HCT116 (cell line): ENCODE measurements at regions not wholly inside any gene's neighbourhood (a gene's known extent, or its start where the extent isn't known, plus 50 kb on each side); places are given as distances from the start of the nearest gene placed in this dataset.
"Not testable (repeated sequence)": the region's sequence is repeated elsewhere in the genome, so short reads cannot be mapped to it uniquely, and the experiment has no call there.

ENCODE experiments used
- ATAC-seq: fragments of 200-7000 bp; cut with Tn5 transposase; 2 replicates; pipeline ENCODE4 v1.9.1; 2020; ENCODE audit warnings: mild to moderate bottlenecking, moderate library complexity
- BruUV-seq: library from RNA; stranded (reverse); fragments of 400-500 nt; replicated peaks from 2 replicates; lab custom pipeline; 2021; lab: Mats Ljungman, UMichigan
- CTCF ChIA-PET: fragments of 300-600 bp; sonication (Branson Sonifier 250); formaldehyde crosslinking; loops from one replicate; lab custom pipeline; 2021; ENCODE audit warnings: antibody characterized with exemption; lab: Charles Lee
- POLR2A ChIA-PET: fragments of 300-600, 350-600 bp; sonication (Branson Sonifier 250); formaldehyde crosslinking; loops from one replicate; lab custom pipeline; 2021; ENCODE audit warnings: antibody characterized with exemption; lab: Charles Lee
- RAD21 ChIA-PET, 2 experiments: fragments of 300-600 bp; sonication (Branson Sonifier 250); formaldehyde crosslinking; loops; one replicate each; lab custom pipeline; 2023; ENCODE audit warnings: low total read pairs in 2 of 2; ENCODE audit not compliant: uncharacterized antibody in 2 of 2, unreplicated experiment in 2 of 2, low non-redundant PET in 1 of 2; lab: Charles Lee
- DNase-seq: peaks from one replicate; pipeline ENCODE4 v3.0.0-alpha.2; 2010; ENCODE audit warnings: low read depth, low spot score
- H2AFZ ChIP-seq: fragments of 200-600 bp; shearing (Covaris generic), sonication (generic); 2 replicates; pipeline ENCODE4 v1.6.1; 2017; ENCODE audit warnings: low read depth, mixed run types, mixed read lengths, antibody characterized with exemption, low read length; ENCODE audit not compliant: poor library complexity, severe bottlenecking
- H3K27ac ChIP-seq: 2 replicates; pipeline ENCODE4 v1.5.1; 2012; ENCODE audit warnings: low read depth, low read length
- H3K27me3 ChIP-seq: fragments of 200-600 bp; sonication (generic); 2 replicates; pipeline ENCODE4 v1.6.1; 2016; ENCODE audit warnings: mixed run types, low read length, mixed read lengths; ENCODE audit not compliant: insufficient read depth
- H3K36me3 ChIP-seq, 2 experiments: fragments of 200-500 bp in 1 of 2; fragments of 200-600 bp in 1 of 2; sonication (Bioruptor generic) in 1 of 2; sonication (generic) in 1 of 2; 2 replicates each; pipeline versions ENCODE4 v1.5.1 to v1.6.1; 2014 to 2016; ENCODE audit warnings: low read length in 2 of 2, inconsistent platforms in 1 of 2, mixed read lengths in 1 of 2, mixed run types in 1 of 2; ENCODE audit not compliant: insufficient read depth in 2 of 2, control insufficient read depth in 1 of 2
- H3K4me1 ChIP-seq, 2 experiments: fragments of 200-600 bp in 1 of 2; sonication (generic) in 1 of 2; 2 replicates each; pipeline versions ENCODE4 v1.5.1 to v1.6.1; 2012 to 2017; ENCODE audit warnings: low read length in 2 of 2, inconsistent platforms in 1 of 2, mild to moderate bottlenecking in 1 of 2, mixed read lengths in 1 of 2, mixed run types in 1 of 2, moderate library complexity in 1 of 2; ENCODE audit not compliant: insufficient read depth in 2 of 2, control insufficient read depth in 1 of 2
- H3K4me2 ChIP-seq: fragments of 200-600 bp; sonication (generic); 2 replicates; pipeline ENCODE4 v1.6.1; 2017; ENCODE audit warnings: mixed run types, low read length, mixed read lengths
- H3K4me3 ChIP-seq, 2 experiments: fragments of 200-600 bp in 1 of 2; sonication (generic) in 1 of 2; replicated peaks in 1 of 2; 2 replicates each; pipeline ENCODE4 v1.5.1; 2011 to 2016; ENCODE audit warnings: low read length in 2 of 2, control low read depth in 1 of 2, low read depth in 1 of 2, mild to moderate bottlenecking in 1 of 2, mixed read lengths in 1 of 2, mixed run types in 1 of 2
- H3K79me2 ChIP-seq: fragments of 200-600 bp; sonication (generic); 2 replicates; pipeline ENCODE4 v1.6.1; 2017; ENCODE audit warnings: mild to moderate bottlenecking, mixed run types, low read length, moderate library complexity, mixed read lengths; ENCODE audit not compliant: insufficient read depth
- H3K9ac ChIP-seq: fragments of 200-600 bp; sonication (generic); 2 replicates; pipeline ENCODE4 v1.6.1; 2016; ENCODE audit warnings: low read length, mixed read lengths
- H3K9me2 ChIP-seq: fragments of 200-600 bp; sonication (generic), shearing (Covaris generic); 2 replicates; pipeline ENCODE4 v1.6.1; 2017; ENCODE audit warnings: mixed run types, mild to moderate bottlenecking, moderate library complexity; ENCODE audit not compliant: insufficient read depth
- H3K9me3 ChIP-seq, 2 experiments: fragments of 200-500 bp in 1 of 2; fragments of 200-600 bp in 1 of 2; sonication (Bioruptor generic) in 1 of 2; sonication (generic) in 1 of 2; 2 replicates each; pipeline ENCODE4 v1.6.1; 2014 to 2017; ENCODE audit warnings: low read length in 2 of 2, mixed read lengths in 2 of 2, inconsistent platforms in 1 of 2, low read depth in 1 of 2, mild to moderate bottlenecking in 1 of 2, mixed run types in 1 of 2, moderate library complexity in 1 of 2; ENCODE audit not compliant: control insufficient read depth in 1 of 2, insufficient read depth in 1 of 2
- H4K20me1 ChIP-seq: fragments of 200-600 bp; sonication (generic), shearing (Covaris generic); 2 replicates; pipeline ENCODE4 v1.6.1; 2017; ENCODE audit warnings: mixed run types, mild to moderate bottlenecking, moderate library complexity; ENCODE audit not compliant: insufficient read depth
- ATF3 ChIP-seq: IDR thresholded peaks from 2 replicates; pipeline ENCODE4 v1.6.1; 2012
- CEBPB ChIP-seq: IDR thresholded peaks from 2 replicates; pipeline ENCODE4 v1.6.1; 2012; ENCODE audit warnings: low read depth
- EGR1 ChIP-seq: IDR thresholded peaks from 2 replicates; pipeline ENCODE4 v1.6.1; 2012; ENCODE audit warnings: low read depth
- ELF1 ChIP-seq: IDR thresholded peaks from 2 replicates; pipeline ENCODE4 v1.6.1; 2012; ENCODE audit warnings: low read depth, borderline replicate concordance
- JUND ChIP-seq: IDR thresholded peaks from 2 replicates; pipeline ENCODE4 v1.6.1; 2012
- MAX ChIP-seq: IDR thresholded peaks from 2 replicates; pipeline ENCODE4 v1.6.1; 2012
- POLR2AphosphoS5 ChIP-seq: IDR thresholded peaks from 2 replicates; pipeline ENCODE4 v1.6.1; 2011; ENCODE audit warnings: mild to moderate bottlenecking, low read depth, low read length, moderate library complexity
- RAD21 ChIP-seq: IDR thresholded peaks from 2 replicates; pipeline ENCODE4 v1.6.1; 2012; ENCODE audit warnings: low read depth, mild to moderate bottlenecking
- SRF ChIP-seq: IDR thresholded peaks from 2 replicates; pipeline ENCODE4 v1.6.1; 2012; ENCODE audit warnings: low read depth
- YY1 ChIP-seq: IDR thresholded peaks from 2 replicates; pipeline ENCODE4 v1.6.1; 2011; ENCODE audit warnings: low read length, low read depth, moderate library complexity, mild to moderate bottlenecking; ENCODE audit not compliant: insufficient replicate concordance; ENCODE audit errors: extremely low read depth
- ZBTB33 ChIP-seq: IDR thresholded peaks from 2 replicates; pipeline ENCODE4 v1.6.1; 2011; ENCODE audit warnings: mild to moderate bottlenecking, low read length, moderate library complexity; ENCODE audit not compliant: insufficient replicate concordance; ENCODE audit errors: extremely low read depth
- ZFX ChIP-seq: fragments of 450-650 bp; IDR thresholded peaks from 2 replicates; pipeline ENCODE4 v1.6.1; 2017
- intact Hi-C: fragments of 100-400 bp; cut with micrococcal nuclease; formaldehyde crosslinking; loops from 2 replicates; pipeline ENCODE4 v1.10.0; 2022

GRCh38 chr2:208807756-208808155, 401.2 kb downstream of the PTH2R start:
- Histone ChIP-seq H2AFZ (no peak overlapping the region), H3K4me2 (no peak overlapping the region), H3K4me3 (no peak overlapping the region), H3K27me3 (no peaks in the 10 kb centered on the region), H3K9me2 (no peaks in the 10 kb centered on the region), H3K36me3 (no peaks in the 10 kb centered on the region), H3K9me3 (no peaks in the 10 kb centered on the region), H3K9ac (no peak overlapping the region), H3K4me1 (no peaks in the 10 kb centered on the region), H4K20me1 (no peaks in the 10 kb centered on the region), H3K27ac (no peak overlapping the region), H3K79me2 (no peaks in the 10 kb centered on the region)
- BruUV-seq, result no TSS peak
- ATAC-seq (no peak), DNase-seq (no peak)
- CTCF ChIA-PET, result no interaction called here
- RAD21 ChIA-PET, result no interaction called here
- POLR2A ChIA-PET, result interaction anchor here (0.9 kb wide), 1 partner anchor 9 kb away, joined by 3 read pairs; no protein-coding TSS in a partner anchor
- intact Hi-C loops, result no loop called here
- no peak for TF ChIP-seq JUND
- TF ChIP-seq POLR2AphosphoS5, result no peak

GRCh38 chr2:208811885-208812284, 405.3 kb downstream of the PTH2R start:
- H2AFZ ChIP-seq, intact Hi-C loops, H3K4me2 ChIP-seq, H3K9ac ChIP-seq, H3K9me3 ChIP-seq, H3K79me2 ChIP-seq, H3K36me3 ChIP-seq, RAD21 ChIA-PET, H4K20me1 ChIP-seq, CTCF ChIA-PET, H3K27ac ChIP-seq, H3K27me3 ChIP-seq, BruUV-seq, H3K9me2 ChIP-seq, ATAC-seq, POLR2A ChIA-PET, DNase-seq, H3K4me1 ChIP-seq, H3K4me3 ChIP-seq: not testable (repeated sequence)

- Histone ChIP-seq H3K36me3 (no peaks in the 10 kb centered on the region), H3K4me3 (no peak overlapping the region), H3K27ac (no peak overlapping the region), H3K9ac (no peak overlapping the region), H3K79me2 (no peaks in the 10 kb centered on the region)
- no peak for DNase-seq
- CTCF ChIA-PET, result interaction anchor here (1.1 to 2.2 kb wide), 3 partner anchors 20 to 512 kb away, joined by 3 to 10 read pairs (median 10); no protein-coding TSS in a partner anchor
- no peak for TF ChIP-seq CEBPB
- no peak for TF ChIP-seq JUND
- no peak for TF ChIP-seq RAD21
- TF ChIP-seq ZFX, result no peak
- no peak for TF ChIP-seq ELF1
- no peak for TF ChIP-seq EGR1
- no peak for TF ChIP-seq MAX
- TF ChIP-seq ATF3, result no peak
- no peak for TF ChIP-seq YY1
- no peak for TF ChIP-seq SRF
- no peak for TF ChIP-seq ZBTB33
- TF ChIP-seq, all 23 proteins: peak for 0
- 0 out of 2 replicates have a peak, but pooled peaks cover 4% of the 10 kb centered on the region for H4K20me1 ChIP-seq
- H3K27me3 ChIP-seq, result no peaks in the 10 kb centered on the region
- H3K4me2 ChIP-seq, result no peak overlapping the region
- H3K4me1 ChIP-seq, result no peaks in the 10 kb centered on the region
- BruUV-seq, result no TSS peak
- no peak for ATAC-seq
- intact Hi-C loops, result no loop called here
- H3K9me2 ChIP-seq, result no peaks in the 10 kb centered on the region
- POLR2A ChIA-PET, result no interaction called here
- H3K9me3 ChIP-seq, result no peaks in the 10 kb centered on the region
- RAD21 ChIA-PET, result no interaction called here
- no peak overlapping the region for H2AFZ ChIP-seq
Observed at GRCh38 chr2:208819190-208819589, 412.6 kb downstream of the PTH2R start.
